HK-2 (cell line): ENCODE measurements at regions not wholly inside any gene's neighbourhood (a gene's known extent, or its start where the extent isn't known, plus 50 kb on each side); places are given as distances from the start of the nearest gene placed in this dataset.
"Not testable (repeated sequence)": the region's sequence is repeated elsewhere in the genome, so short reads cannot be mapped to it uniquely, and the experiment has no call there.

Experiments used
- DNase-seq: peaks from one replicate; pipeline ENCODE4 v3.0.0-alpha.2; 2018; ENCODE audit not compliant: unreplicated experiment

GRCh38 chr1:166605137-166605536, 234.1 kb upstream of the POGK start:
- no peak for DNase-seq

DNA sequence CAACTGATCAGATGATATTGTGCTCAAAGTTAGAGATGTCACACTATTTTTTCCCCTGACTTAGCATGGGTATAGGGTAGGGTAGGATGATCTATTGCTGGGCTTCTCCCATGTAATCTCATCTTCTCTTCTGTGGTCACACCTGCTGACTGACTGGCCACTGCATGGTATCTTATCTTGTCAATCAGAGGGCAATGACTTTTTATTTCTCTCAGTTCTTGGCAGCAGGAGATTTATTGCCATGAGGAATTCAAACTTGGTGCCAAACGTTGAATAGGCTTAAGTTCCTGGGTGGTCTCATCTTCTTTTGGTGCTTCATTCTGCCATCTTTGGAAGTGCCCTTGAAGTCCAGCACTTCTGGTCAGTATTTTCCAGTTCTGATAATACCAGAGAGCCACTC, 226.4 kb upstream of the POGK start:
- no peak for DNase-seq

DNA sequence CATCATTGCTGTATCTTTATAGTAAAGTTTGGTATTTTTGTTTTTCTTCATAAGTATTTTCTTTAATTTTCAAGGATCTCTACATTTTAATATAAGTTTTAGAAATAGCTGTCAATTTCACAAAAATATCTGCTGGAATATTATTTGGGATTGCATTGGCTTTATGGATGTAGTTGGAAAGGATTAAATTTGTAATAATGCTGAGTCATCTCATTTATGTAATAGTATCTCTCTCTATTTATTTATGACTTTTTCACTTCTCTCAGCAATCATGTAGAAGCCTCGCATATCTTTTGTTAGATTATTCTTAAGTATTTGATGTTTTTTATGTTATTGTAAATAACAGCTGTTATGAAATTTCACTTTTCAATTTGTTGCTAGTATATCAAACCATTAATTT, 223.1 kb upstream of the POGK start:
- DNase-seq: no peak

DNA sequence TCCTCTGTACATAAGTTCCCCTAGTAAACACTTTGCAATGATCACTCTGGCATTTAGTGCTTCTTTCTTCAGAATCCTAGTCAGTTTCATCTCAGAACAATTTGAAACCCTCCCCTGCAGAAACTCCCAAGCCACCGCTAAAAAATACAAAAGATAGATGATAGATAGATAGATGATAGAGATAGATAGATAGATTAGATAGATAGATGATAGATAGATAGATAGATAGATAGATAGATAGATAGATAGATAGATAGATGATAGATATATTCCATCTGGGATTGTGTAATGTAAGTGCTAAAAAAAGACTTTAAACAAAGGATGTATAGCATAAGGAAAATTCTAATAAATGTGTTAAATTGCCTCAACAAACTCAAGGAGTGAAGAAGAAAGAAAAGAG, 212.6 kb upstream of the POGK start:
- no peak for DNase-seq

- DNase-seq: no peak
These were observed 211.7 kb upstream of the POGK start for GRCh38 chr1:166627558-166627957.

- no peak for DNase-seq
These were observed 211.0 kb upstream of the POGK start for GRCh38 chr1:166628259-166628658.

GRCh38 chr1:166629946-166630345, 209.3 kb upstream of the POGK start:
- DNase-seq: no peak

- DNase-seq: no peak
These were observed 208.9 kb upstream of the POGK start for GRCh38 chr1:166630369-166630768.

DNA sequence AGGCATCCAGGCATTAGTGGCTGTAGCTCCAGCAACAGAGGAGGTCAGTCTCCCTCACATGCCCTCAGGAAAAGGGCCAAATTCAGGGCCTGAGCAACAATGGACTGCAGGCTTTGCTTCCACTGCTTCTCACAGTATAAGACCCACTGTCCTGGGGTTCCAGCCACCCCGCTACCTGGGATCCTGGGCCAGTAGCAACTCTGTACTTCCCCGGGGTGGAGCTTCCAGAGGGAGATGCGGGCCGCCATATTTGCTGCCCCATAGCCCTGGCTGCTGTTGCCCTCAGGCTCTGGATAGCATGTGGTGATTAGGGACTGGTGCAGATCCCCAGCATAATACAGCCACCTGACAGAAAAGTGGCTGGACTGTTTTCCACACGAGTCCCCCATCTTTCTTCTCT, 201.1 kb upstream of the POGK start:
- DNase-seq: no peak

GRCh38 chr1:166657228-166657627, 182.0 kb upstream of the POGK start:
- not testable (repeated sequence) for DNase-seq

- DNase-seq: not testable (repeated sequence)
These were observed 172.5 kb upstream of the POGK start for GRCh38 chr1:166666790-166667189.

GRCh38 chr1:166667600-166667999, 171.7 kb upstream of the POGK start:
- DNase-seq: not testable (repeated sequence)

DNA sequence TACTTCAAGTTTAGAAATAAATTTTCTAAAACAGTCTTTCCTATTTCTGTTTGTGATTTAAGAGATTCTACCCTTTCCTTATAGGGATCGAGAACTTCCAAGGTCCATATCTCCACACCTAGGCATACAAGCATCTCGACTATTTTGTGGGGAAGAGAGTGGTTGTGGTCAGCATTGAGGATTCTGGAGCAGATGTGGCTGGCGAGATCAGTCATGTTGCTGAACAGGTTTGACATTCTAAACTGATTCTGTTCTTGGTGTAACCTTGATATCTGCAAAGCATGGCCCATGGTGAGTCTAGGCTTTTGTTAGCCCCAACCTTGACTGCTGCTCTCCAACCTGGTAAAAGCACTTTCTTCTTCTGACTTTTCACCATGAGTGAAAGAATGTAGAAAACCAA, 167.6 kb upstream of the POGK start:
- DNase-seq: no peak

DNA sequence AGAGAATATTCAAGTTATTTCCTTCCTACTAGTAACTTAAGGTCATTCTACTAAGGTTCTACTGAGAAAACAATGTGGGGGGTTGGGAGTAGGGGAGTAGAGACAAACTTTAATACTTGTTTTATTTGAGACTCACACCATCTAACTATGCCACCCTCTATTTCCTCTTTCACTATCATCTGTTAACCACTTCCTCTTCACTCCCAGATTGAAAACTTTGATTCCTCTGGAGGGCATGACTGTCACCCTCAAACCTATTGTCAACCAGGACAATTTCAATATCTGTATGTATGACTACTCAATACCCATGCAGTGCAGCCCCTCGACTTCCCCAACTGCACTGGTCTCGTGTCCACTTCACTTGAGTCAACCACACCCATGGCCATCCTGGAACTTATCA, 165.6 kb upstream of the POGK start:
- DNase-seq: no peak

DNA sequence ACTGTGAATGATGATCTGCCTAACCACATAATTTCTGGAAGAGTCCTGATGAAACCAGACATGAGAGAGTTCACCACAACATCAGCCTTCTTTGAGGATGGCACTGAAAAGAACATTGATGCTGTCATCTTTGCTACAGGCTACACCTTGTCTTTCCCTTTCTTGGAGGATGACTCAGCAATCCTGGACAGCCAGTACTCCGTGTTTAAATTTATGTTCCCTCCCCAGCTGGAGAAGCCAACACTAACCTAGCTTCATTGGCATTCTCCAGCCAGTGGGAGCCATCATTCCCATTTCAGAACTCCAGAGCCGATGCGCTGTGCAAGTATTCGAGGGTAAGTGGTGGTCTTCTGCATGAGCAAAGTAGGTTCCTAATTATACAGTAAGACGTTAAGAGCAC, 164.1 kb upstream of the POGK start:
- no peak for DNase-seq

DNA sequence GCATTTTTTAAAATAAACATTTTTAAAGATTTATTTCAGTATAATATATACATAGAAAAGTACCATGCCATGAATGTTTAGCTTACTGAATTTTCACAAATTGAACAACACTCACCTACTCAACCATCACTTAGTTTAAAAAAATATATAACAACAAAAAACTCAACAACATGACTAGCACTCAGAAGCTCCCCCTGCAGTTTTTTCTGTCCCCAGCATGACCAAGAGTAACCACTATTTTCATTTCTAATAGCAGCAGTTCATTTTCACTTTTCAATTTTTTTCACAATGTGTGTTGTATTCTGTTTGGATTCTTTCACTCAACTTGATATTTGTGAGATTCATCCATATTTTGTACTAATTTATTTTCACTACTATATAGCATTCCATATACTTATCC, 162.3 kb upstream of the POGK start:
- no peak for DNase-seq

- no peak for DNase-seq
These were observed 159.9 kb upstream of the POGK start for GRCh38 chr1:166679369-166679768.

DNA sequence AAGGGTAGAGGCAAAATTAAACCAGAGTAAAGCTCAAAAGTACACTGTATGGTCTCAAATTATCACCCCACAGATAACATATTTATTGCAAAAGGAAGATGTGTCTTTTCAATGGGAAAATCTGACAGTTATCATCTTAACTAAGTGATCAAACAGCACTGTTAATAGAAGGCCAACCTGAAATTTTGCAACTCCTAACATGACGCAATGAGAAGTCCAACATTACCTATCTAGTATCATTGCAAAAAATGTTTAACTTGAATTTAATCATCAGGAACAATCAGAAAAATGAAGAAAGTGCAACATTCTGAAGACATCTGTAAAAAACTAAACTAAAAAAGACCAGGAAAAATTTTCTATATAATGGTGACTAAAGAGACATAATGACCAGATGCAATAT, 156.7 kb upstream of the POGK start:
- DNase-seq: no peak

GRCh38 chr1:166684669-166685068, 154.6 kb upstream of the POGK start:
- DNase-seq: not testable (repeated sequence)

DNA sequence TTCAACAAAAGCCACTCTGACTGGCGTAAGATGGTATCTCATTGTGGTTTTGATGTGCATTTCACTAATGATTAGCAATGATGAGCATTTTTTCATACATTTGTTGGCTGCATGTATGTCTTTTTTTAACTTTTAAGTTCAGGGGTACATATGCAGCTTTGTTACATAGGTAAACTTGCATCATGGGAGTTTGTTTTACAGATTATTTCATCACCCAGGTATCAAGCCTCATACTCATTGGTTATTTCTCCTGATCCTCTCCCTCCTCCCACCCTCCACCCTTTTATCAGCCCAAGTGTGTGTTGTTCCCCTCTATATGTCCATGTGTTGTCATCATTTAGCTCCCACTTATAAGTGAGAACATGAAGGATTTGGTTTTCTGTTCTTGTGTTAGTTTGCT, 154.1 kb upstream of the POGK start:
- DNase-seq: no peak

GRCh38 chr1:166685891-166686290, 153.4 kb upstream of the POGK start:
- DNase-seq: not testable (repeated sequence)

GRCh38 chr1:166690596-166690995, 148.7 kb upstream of the POGK start:
- not testable (repeated sequence) for DNase-seq

DNA sequence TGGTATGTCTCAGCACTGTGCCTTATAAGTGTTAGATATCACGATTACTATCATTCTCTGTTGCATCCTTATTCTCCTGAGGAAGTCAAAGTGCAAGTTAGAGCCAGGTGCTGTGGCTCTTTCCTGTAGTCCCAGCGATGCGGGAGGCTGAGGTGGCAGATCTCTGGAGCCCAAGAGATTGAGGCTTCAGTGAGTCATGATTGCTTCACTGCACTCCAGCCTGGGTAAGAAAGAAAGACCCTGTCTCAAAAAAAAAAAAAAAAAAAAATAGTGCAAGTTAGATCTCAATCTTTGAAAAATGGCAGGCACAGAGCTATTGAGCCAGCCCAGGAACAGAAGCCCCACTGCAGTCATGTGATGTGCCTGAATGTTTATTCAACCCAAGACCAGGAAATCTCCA, 147.8 kb upstream of the POGK start:
- DNase-seq: no peak

- DNase-seq: no peak
These were observed 146.9 kb upstream of the POGK start for GRCh38 chr1:166692346-166692745.

GRCh38 chr1:166693158-166693557, 146.1 kb upstream of the POGK start:
- no peak for DNase-seq
